SK-N-SH treated with all-trans-retinoic acid at 6 μM for 48 hours (cell line): ENCODE measurements at regions not wholly inside any gene's neighbourhood (a gene's known extent, or its start where the extent isn't known, plus 50 kb on each side); places are given as distances from the start of the nearest gene placed in this dataset.

Source experiments
- ATAC-seq: fragments of 200-7000 bp; cut with Tn5 transposase; 3 replicates; pipeline ENCODE4 v1.9.1; 2020; ENCODE audit warnings: mild to moderate bottlenecking, moderate library complexity
- ARNTL ChIP-seq: fragments of 450-650 bp; formaldehyde crosslinking; IDR thresholded peaks from 2 replicates; pipeline ENCODE4 v1.5.0; 2020; ENCODE audit warnings: low read depth, mild to moderate bottlenecking, moderate library complexity, borderline replicate concordance
- CSDC2 ChIP-seq: fragments of 250-450 bp; sonication (Bioruptor Pico); IDR thresholded peaks from 2 replicates; pipeline ENCODE4 v1.5.0; 2020; ENCODE audit warnings: mild to moderate bottlenecking, moderate library complexity
- ESRRG ChIP-seq: fragments of 250-450 bp; sonication (Bioruptor Pico); IDR thresholded peaks from 2 replicates; pipeline ENCODE4 v1.6.1; 2021; ENCODE audit warnings: mild to moderate bottlenecking
- GLIS3 ChIP-seq: fragments of 250-450 bp; sonication (Bioruptor Pico); IDR thresholded peaks from 2 replicates; pipeline ENCODE4 v1.5.0; 2020; ENCODE audit warnings: mild to moderate bottlenecking, moderate library complexity
- ISL1 ChIP-seq: fragments of 250-450 bp; sonication (Bioruptor Pico); IDR thresholded peaks from 2 replicates; pipeline ENCODE4 v2.1.2; 2022; ENCODE audit warnings: mild to moderate bottlenecking, moderate library complexity
- OSR1 ChIP-seq: fragments of 250-450 bp; sonication (Bioruptor Pico); IDR thresholded peaks from 2 replicates; pipeline ENCODE4 v1.8.0; 2022; ENCODE audit warnings: moderate library complexity, mild to moderate bottlenecking, inconsistent platforms
- PPARA ChIP-seq: fragments of 250-450 bp; sonication (Bioruptor Pico); IDR thresholded peaks from 2 replicates; pipeline ENCODE4 v1.5.0; 2020; ENCODE audit warnings: mild to moderate bottlenecking, borderline replicate concordance
- RARB ChIP-seq: fragments of 250-450 bp; sonication (Bioruptor Pico); IDR thresholded peaks from 2 replicates; pipeline ENCODE4 v1.8.0; 2021; ENCODE audit warnings: mild to moderate bottlenecking, moderate library complexity
- SNAI2 ChIP-seq: fragments of 250-450 bp; sonication (Bioruptor Pico); IDR thresholded peaks from 2 replicates; pipeline ENCODE4 v1.5.0; 2020; ENCODE audit warnings: mild to moderate bottlenecking, moderate library complexity
- TCF4 ChIP-seq: fragments of 250-450 bp; sonication (Bioruptor Pico); IDR thresholded peaks from 2 replicates; pipeline ENCODE4 v1.8.0; 2021; ENCODE audit warnings: mild to moderate bottlenecking, moderate library complexity, borderline replicate concordance
- TOX ChIP-seq: fragments of 250-450 bp; sonication (Bioruptor Pico); IDR thresholded peaks from 2 replicates; pipeline ENCODE4 v1.8.0; 2021; ENCODE audit warnings: mild to moderate bottlenecking, moderate library complexity, borderline replicate concordance
- ZC3H10 ChIP-seq: fragments of 250-450 bp; sonication (Bioruptor Pico); IDR thresholded peaks from 2 replicates; pipeline ENCODE4 v1.5.1; 2021; ENCODE audit warnings: mild to moderate bottlenecking, moderate library complexity
- ZFP3 ChIP-seq: fragments of 250-450 bp; sonication (Bioruptor Pico); IDR thresholded peaks from 2 replicates; pipeline ENCODE4 v1.5.0; 2020; ENCODE audit warnings: mild to moderate bottlenecking, moderate library complexity
- ZFP30 ChIP-seq: fragments of 450-650 bp; formaldehyde crosslinking; IDR thresholded peaks from 2 replicates; pipeline ENCODE4 v1.5.0; 2022; ENCODE audit warnings: mild to moderate bottlenecking, moderate library complexity
- ZNF565 ChIP-seq: fragments of 450-650 bp; formaldehyde crosslinking; conservative IDR thresholded peaks from 2 replicates; pipeline ENCODE4 v1.5.0; 2020; ENCODE audit warnings: low read depth, mild to moderate bottlenecking, moderate library complexity
- ZNF70 ChIP-seq: fragments of 450-650 bp; formaldehyde crosslinking; IDR thresholded peaks from 2 replicates; pipeline ENCODE4 v1.5.0; 2020; ENCODE audit warnings: mild to moderate bottlenecking, moderate library complexity
- ZNF8 ChIP-seq: fragments of 450-650 bp; formaldehyde crosslinking; IDR thresholded peaks from 2 replicates; pipeline ENCODE4 v1.5.0; 2020; ENCODE audit warnings: mild to moderate bottlenecking, moderate library complexity
- TF ChIP-seq, protein P1 (sequence below): fragments of 250-450 bp; sonication (Bioruptor Pico); IDR thresholded peaks from 2 replicates; pipeline ENCODE4 v1.5.0; 2020; ENCODE audit warnings: mild to moderate bottlenecking, moderate library complexity
- TF ChIP-seq, protein P2 (sequence below): fragments of 250-450 bp; sonication (Bioruptor Pico); IDR thresholded peaks from 2 replicates; pipeline ENCODE4 v1.8.0; 2020; ENCODE audit warnings: mild to moderate bottlenecking, moderate library complexity, borderline replicate concordance
- TF ChIP-seq, protein P3 (sequence below): fragments of 250-450 bp; sonication (Bioruptor Pico); IDR thresholded peaks from 2 replicates; pipeline ENCODE4 v1.5.1; 2020; ENCODE audit warnings: low read depth, mild to moderate bottlenecking, moderate library complexity
- TF ChIP-seq, protein P4 (sequence below): fragments of 250-450 bp; sonication (Bioruptor Pico); IDR thresholded peaks from 2 replicates; pipeline ENCODE4 v1.5.1; 2021; ENCODE audit warnings: mild to moderate bottlenecking, moderate library complexity
- TF ChIP-seq, protein P5 (sequence below): fragments of 250-450 bp; sonication (Bioruptor Pico); IDR thresholded peaks from 2 replicates; pipeline ENCODE4 v1.8.0; 2021; ENCODE audit warnings: low read depth, mild to moderate bottlenecking, moderate library complexity, borderline replicate concordance

DNA sequence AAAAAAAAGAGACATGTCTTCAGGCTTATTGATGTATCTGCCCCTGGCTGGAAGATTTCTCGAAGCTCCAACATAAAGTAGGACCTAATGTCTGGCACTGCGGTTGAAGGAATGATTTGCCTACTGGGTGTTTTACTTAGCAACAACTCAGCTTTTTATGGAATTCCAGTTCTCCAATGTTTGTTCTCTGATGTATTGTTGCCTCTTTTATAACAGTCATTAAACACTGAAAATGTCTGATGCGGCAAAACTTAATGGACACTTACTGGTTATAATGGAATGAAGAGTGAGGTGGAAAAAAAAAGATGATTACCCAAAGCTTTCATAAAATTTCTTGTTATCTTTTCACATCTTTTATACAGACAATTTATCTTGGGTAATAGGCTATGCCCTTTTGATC, 75.6 kb upstream of the ZFP42 start:
- TF ChIP-seq SNAI2 (CRISPR knock-in tag), result no peak
- no peak for TF ChIP-seq ZNF565 (CRISPR knock-in tag)
- no peak for TF ChIP-seq ZFP30 (CRISPR knock-in tag)
- TF ChIP-seq CSDC2, result no peak
- no peak for TF ChIP-seq ZC3H10 (CRISPR knock-in tag)
- no peak for TF ChIP-seq GLIS3 (CRISPR knock-in tag)
- TF ChIP-seq, protein P1, sequence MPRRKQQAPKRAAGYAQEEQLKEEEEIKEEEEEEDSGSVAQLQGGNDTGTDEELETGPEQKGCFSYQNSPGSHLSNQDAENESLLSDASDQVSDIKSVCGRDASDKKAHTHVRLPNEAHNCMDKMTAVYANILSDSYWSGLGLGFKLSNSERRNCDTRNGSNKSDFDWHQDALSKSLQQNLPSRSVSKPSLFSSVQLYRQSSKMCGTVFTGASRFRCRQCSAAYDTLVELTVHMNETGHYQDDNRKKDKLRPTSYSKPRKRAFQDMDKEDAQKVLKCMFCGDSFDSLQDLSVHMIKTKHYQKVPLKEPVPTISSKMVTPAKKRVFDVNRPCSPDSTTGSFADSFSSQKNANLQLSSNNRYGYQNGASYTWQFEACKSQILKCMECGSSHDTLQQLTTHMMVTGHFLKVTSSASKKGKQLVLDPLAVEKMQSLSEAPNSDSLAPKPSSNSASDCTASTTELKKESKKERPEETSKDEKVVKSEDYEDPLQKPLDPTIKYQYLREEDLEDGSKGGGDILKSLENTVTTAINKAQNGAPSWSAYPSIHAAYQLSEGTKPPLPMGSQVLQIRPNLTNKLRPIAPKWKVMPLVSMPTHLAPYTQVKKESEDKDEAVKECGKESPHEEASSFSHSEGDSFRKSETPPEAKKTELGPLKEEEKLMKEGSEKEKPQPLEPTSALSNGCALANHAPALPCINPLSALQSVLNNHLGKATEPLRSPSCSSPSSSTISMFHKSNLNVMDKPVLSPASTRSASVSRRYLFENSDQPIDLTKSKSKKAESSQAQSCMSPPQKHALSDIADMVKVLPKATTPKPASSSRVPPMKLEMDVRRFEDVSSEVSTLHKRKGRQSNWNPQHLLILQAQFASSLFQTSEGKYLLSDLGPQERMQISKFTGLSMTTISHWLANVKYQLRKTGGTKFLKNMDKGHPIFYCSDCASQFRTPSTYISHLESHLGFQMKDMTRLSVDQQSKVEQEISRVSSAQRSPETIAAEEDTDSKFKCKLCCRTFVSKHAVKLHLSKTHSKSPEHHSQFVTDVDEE, result no peak
- TF ChIP-seq, protein P2, sequence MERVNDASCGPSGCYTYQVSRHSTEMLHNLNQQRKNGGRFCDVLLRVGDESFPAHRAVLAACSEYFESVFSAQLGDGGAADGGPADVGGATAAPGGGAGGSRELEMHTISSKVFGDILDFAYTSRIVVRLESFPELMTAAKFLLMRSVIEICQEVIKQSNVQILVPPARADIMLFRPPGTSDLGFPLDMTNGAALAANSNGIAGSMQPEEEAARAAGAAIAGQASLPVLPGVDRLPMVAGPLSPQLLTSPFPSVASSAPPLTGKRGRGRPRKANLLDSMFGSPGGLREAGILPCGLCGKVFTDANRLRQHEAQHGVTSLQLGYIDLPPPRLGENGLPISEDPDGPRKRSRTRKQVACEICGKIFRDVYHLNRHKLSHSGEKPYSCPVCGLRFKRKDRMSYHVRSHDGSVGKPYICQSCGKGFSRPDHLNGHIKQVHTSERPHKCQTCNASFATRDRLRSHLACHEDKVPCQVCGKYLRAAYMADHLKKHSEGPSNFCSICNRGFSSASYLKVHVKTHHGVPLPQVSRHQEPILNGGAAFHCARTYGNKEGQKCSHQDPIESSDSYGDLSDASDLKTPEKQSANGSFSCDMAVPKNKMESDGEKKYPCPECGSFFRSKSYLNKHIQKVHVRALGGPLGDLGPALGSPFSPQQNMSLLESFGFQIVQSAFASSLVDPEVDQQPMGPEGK, result no peak
- no peak for TF ChIP-seq ISL1
- TF ChIP-seq OSR1 (CRISPR knock-in tag), result no peak
- TF ChIP-seq, protein P3, sequence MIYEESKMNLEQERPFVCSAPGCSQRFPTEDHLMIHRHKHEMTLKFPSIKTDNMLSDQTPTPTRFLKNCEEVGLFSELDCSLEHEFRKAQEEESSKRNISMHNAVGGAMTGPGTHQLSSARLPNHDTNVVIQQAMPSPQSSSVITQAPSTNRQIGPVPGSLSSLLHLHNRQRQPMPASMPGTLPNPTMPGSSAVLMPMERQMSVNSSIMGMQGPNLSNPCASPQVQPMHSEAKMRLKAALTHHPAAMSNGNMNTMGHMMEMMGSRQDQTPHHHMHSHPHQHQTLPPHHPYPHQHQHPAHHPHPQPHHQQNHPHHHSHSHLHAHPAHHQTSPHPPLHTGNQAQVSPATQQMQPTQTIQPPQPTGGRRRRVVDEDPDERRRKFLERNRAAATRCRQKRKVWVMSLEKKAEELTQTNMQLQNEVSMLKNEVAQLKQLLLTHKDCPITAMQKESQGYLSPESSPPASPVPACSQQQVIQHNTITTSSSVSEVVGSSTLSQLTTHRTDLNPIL (CRISPR knock-in tag), result no peak
- TF ChIP-seq TOX (CRISPR knock-in tag), result no peak
- TF ChIP-seq PPARA (CRISPR knock-in tag), result no peak
- TF ChIP-seq, protein P4, sequence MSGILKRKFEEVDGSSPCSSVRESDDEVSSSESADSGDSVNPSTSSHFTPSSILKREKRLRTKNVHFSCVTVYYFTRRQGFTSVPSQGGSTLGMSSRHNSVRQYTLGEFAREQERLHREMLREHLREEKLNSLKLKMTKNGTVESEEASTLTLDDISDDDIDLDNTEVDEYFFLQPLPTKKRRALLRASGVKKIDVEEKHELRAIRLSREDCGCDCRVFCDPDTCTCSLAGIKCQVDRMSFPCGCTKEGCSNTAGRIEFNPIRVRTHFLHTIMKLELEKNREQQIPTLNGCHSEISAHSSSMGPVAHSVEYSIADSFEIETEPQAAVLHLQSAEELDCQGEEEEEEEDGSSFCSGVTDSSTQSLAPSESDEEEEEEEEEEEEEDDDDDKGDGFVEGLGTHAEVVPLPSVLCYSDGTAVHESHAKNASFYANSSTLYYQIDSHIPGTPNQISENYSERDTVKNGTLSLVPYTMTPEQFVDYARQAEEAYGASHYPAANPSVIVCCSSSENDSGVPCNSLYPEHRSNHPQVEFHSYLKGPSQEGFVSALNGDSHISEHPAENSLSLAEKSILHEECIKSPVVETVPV (CRISPR knock-in tag), result no peak
- no peak for TF ChIP-seq TCF4 (CRISPR knock-in tag)
- TF ChIP-seq ZNF8 (CRISPR knock-in tag), result no peak
- no peak for TF ChIP-seq ZFP3 (CRISPR knock-in tag)
- ATAC-seq, result no peak

DNA sequence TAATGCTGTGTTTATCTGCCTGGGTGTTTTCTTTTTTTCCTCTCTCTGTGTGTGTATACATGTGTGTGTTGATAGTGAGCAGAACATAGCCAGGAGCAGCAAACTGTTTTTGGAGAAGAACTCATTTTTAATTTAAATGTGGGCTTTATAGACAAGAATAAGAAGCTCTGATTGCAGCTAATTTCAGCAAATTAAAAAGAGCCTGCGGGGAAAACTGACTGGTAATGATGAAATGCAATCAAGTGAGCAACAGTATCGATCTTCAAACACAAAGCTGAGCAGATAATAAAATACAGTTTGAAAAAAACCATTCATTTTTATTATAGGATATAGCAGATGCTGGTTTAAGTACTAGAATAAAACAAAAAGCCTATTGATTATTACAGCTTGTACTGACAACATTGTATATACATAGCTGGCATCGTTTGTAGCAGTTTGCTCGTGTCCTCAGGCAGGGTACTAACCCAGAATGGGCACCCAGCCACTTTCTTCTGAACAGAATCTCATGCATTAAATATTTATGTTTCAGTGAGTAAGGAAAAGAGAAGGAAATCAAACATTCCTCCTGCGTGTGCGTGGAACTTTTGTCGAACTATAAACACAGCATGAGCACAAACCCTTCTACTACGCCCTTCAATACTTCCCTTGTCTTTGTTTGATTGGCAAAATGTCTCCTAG, 73.5 kb upstream of the ZFP42 start:
- ATAC-seq, result no peak

More for the DNA sequence above, 73.5 kb upstream of the ZFP42 start:
- TF ChIP-seq CSDC2 (no peak), ZC3H10 (CRISPR knock-in tag) (no peak), TCF4 (CRISPR knock-in tag) (no peak), OSR1 (CRISPR knock-in tag) (no peak), SNAI2 (CRISPR knock-in tag) (no peak), GLIS3 (CRISPR knock-in tag) (no peak), ESRRG (CRISPR knock-in tag) (no peak), ZNF565 (CRISPR knock-in tag) (no peak), ZFP3 (CRISPR knock-in tag) (no peak), PPARA (CRISPR knock-in tag) (no peak), RARB (CRISPR knock-in tag) (no peak), ARNTL (CRISPR knock-in tag) (no peak), ZFP30 (CRISPR knock-in tag) (no peak), ZNF70 (CRISPR knock-in tag) (no peak), ZNF8 (CRISPR knock-in tag) (no peak), ISL1 (no peak)
- TF ChIP-seq, protein P1, result no peak
- TF ChIP-seq, protein P5, sequence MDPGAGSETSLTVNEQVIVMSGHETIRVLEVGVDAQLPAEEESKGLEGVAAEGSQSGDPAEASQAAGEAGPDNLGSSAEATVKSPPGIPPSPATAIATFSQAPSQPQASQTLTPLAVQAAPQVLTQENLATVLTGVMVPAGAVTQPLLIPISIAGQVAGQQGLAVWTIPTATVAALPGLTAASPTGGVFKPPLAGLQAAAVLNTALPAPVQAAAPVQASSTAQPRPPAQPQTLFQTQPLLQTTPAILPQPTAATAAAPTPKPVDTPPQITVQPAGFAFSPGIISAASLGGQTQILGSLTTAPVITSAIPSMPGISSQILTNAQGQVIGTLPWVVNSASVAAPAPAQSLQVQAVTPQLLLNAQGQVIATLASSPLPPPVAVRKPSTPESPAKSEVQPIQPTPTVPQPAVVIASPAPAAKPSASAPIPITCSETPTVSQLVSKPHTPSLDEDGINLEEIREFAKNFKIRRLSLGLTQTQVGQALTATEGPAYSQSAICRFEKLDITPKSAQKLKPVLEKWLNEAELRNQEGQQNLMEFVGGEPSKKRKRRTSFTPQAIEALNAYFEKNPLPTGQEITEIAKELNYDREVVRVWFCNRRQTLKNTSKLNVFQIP (CRISPR knock-in tag), result no peak
- TF ChIP-seq, protein P4 (CRISPR knock-in tag), result no peak
- TF ChIP-seq, protein P3 (CRISPR knock-in tag), result no peak
